Breast epithelium (tissue), 4 donors: ENCODE measurements at regions not wholly inside any gene's neighbourhood (a gene's known extent, or its start where the extent isn't known, plus 50 kb on each side); places are given as distances from the start of the nearest gene placed in this dataset.

ENCODE experiments used
- DNase-seq, 2 donors: peaks; one replicate each; pipeline ENCODE4 v3.0.0-alpha.2; 2019; ENCODE audit warnings: low spot score in 2 of 2
- H3K27ac ChIP-seq, 2 donors: fragments of 200-600 bp; sonication (generic) in 1 of 2; one replicate each; pipeline ENCODE4 v1.5.1; 2016 to 2019; ENCODE audit warnings: mild to moderate bottlenecking in 1 of 2
- H3K27me3 ChIP-seq, 2 donors: fragments of 200-600 bp; sonication (generic) in 1 of 2; one replicate each; pipeline versions ENCODE4 v1.5.1 to v1.6.0; 2017 to 2019; ENCODE audit warnings: control low read depth in 1 of 2, mild to moderate bottlenecking in 1 of 2
- H3K36me3 ChIP-seq: fragments of 200-600 bp; one replicate; pipeline ENCODE4 v1.5.1; 2019
- H3K4me1 ChIP-seq, 2 donors: fragments of 200-600 bp; sonication (generic); one replicate each; pipeline ENCODE4 v1.5.1; 2016 to 2019; ENCODE audit warnings: control low read depth in 1 of 2
- H3K4me3 ChIP-seq, 3 donors: fragments of 200-600 bp; sonication (generic); 1 replicate in 2 of 3; 2 replicates in 1 of 3; pipeline ENCODE4 v1.5.1; 2016 to 2019; ENCODE audit warnings: mild to moderate bottlenecking in 3 of 3, moderate library complexity in 2 of 3
- H3K9me3 ChIP-seq, 2 donors: fragments of 200-600 bp; sonication (generic) in 1 of 2; one replicate each; pipeline ENCODE4 v1.5.1; 2016 to 2019; ENCODE audit warnings: control low read depth in 1 of 2
- CTCF ChIP-seq, 3 donors: fragments of 450-650 bp; IDR thresholded peaks; one replicate each; pipeline ENCODE4 v1.5.1; 2016 to 2017; ENCODE audit warnings: antibody characterized with exemption in 3 of 3, mild to moderate bottlenecking in 3 of 3, moderate library complexity in 3 of 3
- POLR2A ChIP-seq: fragments of 450-650 bp; IDR thresholded peaks from one replicate; pipeline ENCODE4 v1.6.1; 2016; ENCODE audit warnings: antibody characterized with exemption, mild to moderate bottlenecking, moderate library complexity
- POLR2AphosphoS5 ChIP-seq, 3 donors: sonication (generic); formaldehyde crosslinking; IDR thresholded peaks; one replicate each; pipeline ENCODE4 v1.6.1; 2017; ENCODE audit warnings: antibody characterized with exemption in 3 of 3
- intact Hi-C: fragments of 100-400 bp; cut with DNase I; formaldehyde crosslinking; loops from one replicate; pipeline ENCODE4 v1.15.1; 2023; ENCODE audit warnings: low total_unique reads

GRCh38 chr10:121422096-121422495 lies 176.1 kb downstream of the FGFR2 start:
- Histone ChIP-seq H3K36me3 (no peaks in the 10 kb centered on the region), H3K27me3 (no peaks in the 10 kb centered on the region), H3K4me3 (no peak overlapping the region), H3K27ac (no peak overlapping the region), H3K9me3 (no peaks in the 10 kb centered on the region), H3K4me1 (no peaks in the 10 kb centered on the region)
- TF ChIP-seq POLR2A: no peak
- TF ChIP-seq POLR2AphosphoS5 (IDR thresholded peaks at IDR 0.05): no peak
- no peak for TF ChIP-seq CTCF (IDR thresholded peaks at IDR 0.05)
- intact Hi-C loops: no loop called here
- DNase-seq: no peak

- no peak overlapping the region for H3K4me3 ChIP-seq
- intact Hi-C loops: no loop called here
- H3K27ac ChIP-seq: no peak overlapping the region
These were observed 172.6 kb downstream of the FGFR2 start for GRCh38 chr10:121425623-121426022.

GRCh38 chr10:121426307-121426706 lies 171.9 kb downstream of the FGFR2 start:
- intact Hi-C loops: no loop called here
- no peak for TF ChIP-seq POLR2A
- no peak for TF ChIP-seq POLR2AphosphoS5 (IDR thresholded peaks at IDR 0.05)
- no peak for TF ChIP-seq CTCF (IDR thresholded peaks at IDR 0.05)

More at GRCh38 chr10:121425623-121426022, 172.6 kb downstream of the FGFR2 start:
- no peaks in the 10 kb centered on the region for H3K9me3 ChIP-seq
- H3K4me1 ChIP-seq: no peaks in the 10 kb centered on the region
- DNase-seq: no peak
- no peaks in the 10 kb centered on the region for H3K36me3 ChIP-seq
- TF ChIP-seq CTCF (IDR thresholded peaks at IDR 0.05) (no peak), POLR2A (no peak), POLR2AphosphoS5 (IDR thresholded peaks at IDR 0.05) (no peak)
- H3K27me3 ChIP-seq: no peaks in the 10 kb centered on the region

More at GRCh38 chr10:121426307-121426706, 171.9 kb downstream of the FGFR2 start:
- H3K27me3 ChIP-seq: no peaks in the 10 kb centered on the region
- DNase-seq: no peak
- H3K9me3 ChIP-seq: no peaks in the 10 kb centered on the region
- no peaks in the 10 kb centered on the region for H3K36me3 ChIP-seq
- H3K4me3 ChIP-seq: no peak overlapping the region
- H3K4me1 ChIP-seq: no peaks in the 10 kb centered on the region
- H3K27ac ChIP-seq: no peak overlapping the region
